ENCODE measurements at regions not wholly inside any gene's neighbourhood (a gene's known extent, or its start where the extent isn't known, plus 50 kb on each side); places are given as distances from the start of the nearest gene placed in this dataset.

- DNase-seq (no peak), ATAC-seq (ENCODE audit: low read depth) (no peak)
- H3K27me3 ChIP-seq (replicated peaks in 1 of 4; ENCODE audit: control extremely low read depth in 1 of 4, control insufficient read depth in 3 of 4, insufficient read depth in 4 of 4, low read length in 3 of 4), result no peaks in the 10 kb centered on the region
- Mint-ChIP-seq H3K27ac (no peak overlapping the region), H3K4me3 (no peak overlapping the region), H3K27me3 (no peaks in the 10 kb centered on the region), H3K9me3 (ENCODE audit: insufficient read depth) (peaks cover 4% of the 10 kb centered on the region), H3K4me1 (no peaks in the 10 kb centered on the region)
- H3K9me3 ChIP-seq (ENCODE audit: control extremely low read depth in 1 of 3, control insufficient read depth in 2 of 3, insufficient read depth in 1 of 3, low read length in 2 of 3), result peaks cover 0 to 4% (median 0%) of the 10 kb centered on the region in 3 donors
- intact Hi-C loops (cut with micrococcal nuclease), result no loop called here
- no peaks in the 10 kb centered on the region for H3K4me1 ChIP-seq (ENCODE audit: control insufficient read depth in 2 of 2, insufficient read depth in 2 of 2, low read length in 2 of 2)
- no peak overlapping the region for H3K27ac ChIP-seq (ENCODE audit: low read length in 2 of 2)
- H3K4me3 ChIP-seq (ENCODE audit: control extremely low read depth in 1 of 5, extremely low read depth in 1 of 5, insufficient read depth in 1 of 5, low read depth in 2 of 5, low read length in 4 of 5), result no peak overlapping the region
- H4K20me1 ChIP-seq (ENCODE audit: control insufficient read depth, insufficient read depth, low read length, poor library complexity, severe bottlenecking), result no peaks in the 10 kb centered on the region
- no peak overlapping the region for H3K9ac ChIP-seq (ENCODE audit: low read length)
- 81% methylated on average over 3 of the region's 4 CpGs for WGBS (ENCODE audit: insufficient coverage)
- no peak for TF ChIP-seq CTCF (IDR thresholded peaks at IDR 0.05)
- no peak for TF ChIP-seq EZH2 (IDR thresholded peaks at IDR 0.05; ENCODE audit: borderline replicate concordance, insufficient read depth, low read depth, low read length, poor library complexity, severe bottlenecking)
- H3K4me2 ChIP-seq (replicated peaks; ENCODE audit: low read depth, low read length, poor library complexity, severe bottlenecking), result no peak overlapping the region
- no peak overlapping the region for H2AFZ ChIP-seq (ENCODE audit: insufficient read depth, low read depth, low read length, poor library complexity, severe bottlenecking)
- ChIA-PET POLR2A (no interaction called here), CTCF (no interaction called here)
- no peaks in the 10 kb centered on the region for H3K79me2 ChIP-seq (ENCODE audit: control insufficient read depth, insufficient read depth, low read length)
- H3K36me3 ChIP-seq (replicated peaks in 1 of 2; ENCODE audit: control extremely low read depth in 1 of 2, control insufficient read depth in 1 of 2, extremely low read depth in 1 of 2, insufficient read depth in 2 of 2, low read length in 1 of 2), result no peaks in the 10 kb centered on the region
These were observed 540.8 kb upstream of the ADAMTS5 start for GRCh38 chr21:27507695-27508094.

GRCh38 chr21:27505516-27505915 is 538.6 kb upstream of the ADAMTS5 start:
- Histone ChIP-seq H4K20me1 (ENCODE audit: control insufficient read depth, insufficient read depth, low read length, poor library complexity, severe bottlenecking) (no peaks in the 10 kb centered on the region), H3K79me2 (ENCODE audit: control insufficient read depth, insufficient read depth, low read length) (no peaks in the 10 kb centered on the region), H3K27me3 (replicated peaks in 1 of 4; ENCODE audit: control extremely low read depth in 1 of 4, control insufficient read depth in 3 of 4, insufficient read depth in 4 of 4, low read length in 3 of 4) (no peaks in the 10 kb centered on the region), H3K9ac (ENCODE audit: low read length) (no peak overlapping the region), H3K4me1 (ENCODE audit: control insufficient read depth in 2 of 2, insufficient read depth in 2 of 2, low read length in 2 of 2) (no peaks in the 10 kb centered on the region), H3K4me2 (replicated peaks; ENCODE audit: low read depth, low read length, poor library complexity, severe bottlenecking) (no peak overlapping the region), H3K9me3 (ENCODE audit: control extremely low read depth in 1 of 3, control insufficient read depth in 2 of 3, insufficient read depth in 1 of 3, low read length in 2 of 3) (peaks cover 0 to 4% (median 0%) of the 10 kb centered on the region in 3 donors), H3K27ac (ENCODE audit: low read length in 2 of 2) (no peak overlapping the region), H2AFZ (ENCODE audit: insufficient read depth, low read depth, low read length, poor library complexity, severe bottlenecking) (no peak overlapping the region), H3K4me3 (ENCODE audit: control extremely low read depth in 1 of 5, extremely low read depth in 1 of 5, insufficient read depth in 1 of 5, low read depth in 2 of 5, low read length in 4 of 5) (no peak overlapping the region), H3K36me3 (replicated peaks in 1 of 2; ENCODE audit: control extremely low read depth in 1 of 2, control insufficient read depth in 1 of 2, extremely low read depth in 1 of 2, insufficient read depth in 2 of 2, low read length in 1 of 2) (no peaks in the 10 kb centered on the region)
- no peak for ATAC-seq (ENCODE audit: low read depth)
- Mint-ChIP-seq H3K4me3 (no peak overlapping the region), H3K4me1 (no peaks in the 10 kb centered on the region), H3K27ac (no peak overlapping the region), H3K27me3 (no peaks in the 10 kb centered on the region), H3K9me3 (ENCODE audit: insufficient read depth) (peaks cover 4% of the 10 kb centered on the region)
- POLR2A ChIA-PET, result no interaction called here
- DNase-seq, result no peak
- intact Hi-C loops (cut with micrococcal nuclease), result no loop called here
- CTCF ChIA-PET, result no interaction called here
- WGBS (ENCODE audit: insufficient coverage), result no CpG with 5 or more reads among the region's 1 CpG
- TF ChIP-seq CTCF (IDR thresholded peaks at IDR 0.05) (no peak), EZH2 (IDR thresholded peaks at IDR 0.05; ENCODE audit: borderline replicate concordance, insufficient read depth, low read depth, low read length, poor library complexity, severe bottlenecking) (no peak)
